C1 segment of cervical spinal cord (tissue), 14 donors: ENCODE measurements at regions not wholly inside any gene's neighbourhood (a gene's known extent, or its start where the extent isn't known, plus 50 kb on each side); places are given as distances from the start of the nearest gene placed in this dataset.

Experiments
- DNase-seq, 14 donors: peaks; one replicate each; lab custom pipeline; 2025; lab: John Stamatoyannopoulos, UW

DNA sequence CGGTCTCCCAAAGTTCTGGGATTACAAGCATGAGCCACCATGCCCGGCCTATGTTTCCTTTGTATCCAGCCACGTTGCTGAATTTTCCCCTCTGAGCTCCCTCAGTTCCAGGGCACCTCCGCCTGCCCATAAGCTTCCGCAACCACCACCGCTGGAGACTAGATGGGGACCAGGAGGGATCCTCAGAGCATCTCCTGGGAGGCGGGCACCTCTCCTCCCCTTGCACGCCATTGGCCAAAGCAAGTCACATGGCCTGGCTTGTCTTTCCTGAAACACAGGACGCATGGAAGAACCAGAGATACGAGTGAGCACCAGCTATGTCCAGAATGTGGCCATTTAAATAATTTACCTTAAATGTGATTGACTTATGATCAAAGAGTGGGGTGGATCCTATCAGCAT lies 388.3 kb downstream of the BRD1 start:
- DNase-seq: no peak

GRCh38 chr22:49437956-49438355 lies 389.7 kb downstream of the BRD1 start:
- no peak for DNase-seq

DNA sequence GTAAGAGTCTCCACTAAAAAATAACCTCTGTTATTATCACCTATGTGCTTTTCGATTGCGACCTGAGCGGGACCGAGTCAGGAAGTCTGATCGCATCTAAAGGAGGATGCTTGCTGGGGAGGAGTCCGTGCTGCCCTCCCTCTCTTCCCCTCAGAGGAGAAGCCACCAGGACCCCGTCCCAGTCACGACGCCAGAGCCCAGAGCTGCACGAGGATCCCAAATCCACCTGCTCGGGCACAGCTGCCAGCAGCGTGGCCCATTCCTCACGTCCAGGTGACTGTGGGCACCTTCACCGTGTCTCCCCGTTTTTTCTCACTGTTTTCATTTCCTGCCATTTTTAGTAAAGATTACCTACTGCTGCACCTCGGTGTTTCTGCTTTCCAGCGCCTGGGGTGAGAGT lies 390.3 kb downstream of the BRD1 start:
- no peak for DNase-seq

GRCh38 chr22:49436056-49436455 lies 391.6 kb downstream of the BRD1 start:
- DNase-seq: no peak

- DNase-seq: no peak
Measured at GRCh38 chr22:49435596-49435995, 392.1 kb downstream of the BRD1 start.

GRCh38 chr22:49433717-49434611 lies 393.7 kb downstream of the BRD1 start:
- DNase-seq: no peak

GRCh38 chr22:49432897-49433443 lies 394.7 kb downstream of the BRD1 start:
- DNase-seq: no peak

DNA sequence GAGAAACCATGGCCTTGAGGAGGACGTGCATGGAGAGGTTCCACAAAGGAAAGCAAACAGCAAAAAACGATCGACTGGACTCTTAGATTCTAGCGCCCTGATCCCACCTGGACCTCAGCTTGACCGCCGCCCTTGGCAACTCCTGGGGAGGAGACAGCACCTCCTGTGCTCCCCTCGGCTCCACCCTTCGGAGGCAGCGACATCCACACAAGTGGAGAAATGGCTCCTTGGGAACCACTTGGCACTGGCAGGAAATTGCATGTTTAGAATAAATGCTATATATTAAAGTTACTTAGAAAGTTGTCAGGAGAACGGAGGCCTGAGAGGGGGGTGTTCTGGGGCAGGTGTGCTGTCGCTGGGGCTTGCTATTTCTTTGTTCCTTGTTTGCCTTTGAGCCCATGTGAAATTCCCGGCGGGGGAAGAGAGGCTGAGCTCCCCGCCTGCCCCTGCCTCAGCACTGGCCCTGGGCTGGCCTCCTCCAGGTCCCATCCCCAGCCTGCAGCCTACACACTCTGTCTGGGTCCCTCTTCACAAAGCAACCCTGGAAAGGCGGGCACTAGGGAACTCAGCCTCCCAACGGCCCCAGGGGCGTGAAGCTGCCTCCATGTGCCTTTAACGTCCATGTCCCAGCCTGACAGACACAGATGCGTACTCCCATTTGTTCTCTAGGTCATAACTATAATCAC lies 395.3 kb downstream of the BRD1 start:
- no peak for DNase-seq

GRCh38 chr22:49431551-49431950 lies 396.1 kb downstream of the BRD1 start:
- DNase-seq: no peak

- DNase-seq: no peak
Measured at GRCh38 chr22:49429066-49429465, 398.6 kb downstream of the BRD1 start.

- no peak for DNase-seq
Measured at GRCh38 chr22:49427941-49428340, 399.7 kb downstream of the BRD1 start.

DNA sequence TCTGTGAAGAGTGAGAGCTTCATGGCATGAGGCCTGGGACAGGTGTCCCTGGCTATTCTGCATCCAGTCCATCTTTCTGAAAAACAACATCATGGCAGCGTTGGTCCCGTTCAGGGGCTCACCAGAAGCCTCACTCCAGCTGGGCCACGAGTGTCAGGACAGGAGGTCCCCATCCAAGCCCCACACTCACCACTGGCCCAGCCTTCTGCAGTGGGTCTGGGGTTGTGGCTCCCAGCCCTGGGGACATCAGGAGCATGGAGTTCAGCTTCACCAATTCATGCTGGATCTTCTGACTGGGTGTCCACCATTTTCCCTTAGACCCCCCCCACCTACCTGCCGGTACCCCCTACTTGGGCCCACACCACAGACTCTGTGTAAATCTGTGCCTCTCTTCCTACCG lies 400.3 kb downstream of the BRD1 start:
- no peak for DNase-seq

- DNase-seq: no peak
Measured at GRCh38 chr22:49426618-49427266, 400.9 kb downstream of the BRD1 start.

- DNase-seq: no peak
Measured at GRCh38 chr22:49426098-49426497, 401.6 kb downstream of the BRD1 start.

DNA sequence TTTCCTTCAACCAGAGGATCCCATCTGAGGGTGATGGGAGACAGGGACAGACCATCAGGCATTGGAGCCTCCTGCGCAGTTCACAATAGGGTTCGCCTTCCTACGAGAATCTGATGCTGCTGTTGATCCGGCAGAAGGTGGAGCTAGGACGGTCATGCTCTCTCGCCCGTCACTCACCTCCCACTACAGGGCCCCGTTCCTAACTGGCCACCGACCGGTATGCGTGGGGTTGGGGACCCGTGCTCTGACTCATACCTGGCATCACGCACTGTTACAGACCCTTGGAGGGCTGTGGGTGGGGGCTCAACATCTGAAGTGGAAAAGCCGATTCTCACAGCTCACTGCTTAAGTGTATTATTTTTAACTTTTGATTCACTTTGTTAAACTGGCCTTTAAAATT lies 402.3 kb downstream of the BRD1 start:
- DNase-seq: no peak

- no peak for DNase-seq
Measured at GRCh38 chr22:49424893-49425270, 402.8 kb downstream of the BRD1 start.

DNA sequence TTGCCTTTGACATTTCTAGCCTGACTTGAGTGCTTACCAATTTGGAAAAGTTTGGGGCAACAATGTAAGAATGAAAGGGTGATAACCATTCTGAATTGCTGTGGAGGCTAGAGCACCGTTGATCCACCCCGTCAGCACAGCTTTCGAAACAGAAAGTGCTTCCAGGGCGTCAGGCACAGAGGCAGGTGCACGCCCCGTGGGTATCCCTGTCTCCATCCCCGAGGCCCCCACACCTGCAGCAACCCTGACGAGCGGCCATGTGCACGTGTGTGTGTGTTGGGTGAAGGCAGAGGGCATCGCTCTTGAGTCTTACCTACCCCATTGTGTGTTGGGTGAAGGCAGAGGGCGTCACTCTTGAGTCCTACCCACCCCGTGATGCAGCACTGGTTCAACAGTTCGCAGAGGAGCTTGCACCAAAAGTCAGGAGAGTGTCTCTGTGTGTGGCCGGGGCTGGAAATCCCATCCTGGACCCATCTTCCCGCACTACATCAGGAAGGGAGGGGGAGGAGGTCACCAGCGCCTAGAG lies 404.5 kb downstream of the BRD1 start:
- DNase-seq: no peak

DNA sequence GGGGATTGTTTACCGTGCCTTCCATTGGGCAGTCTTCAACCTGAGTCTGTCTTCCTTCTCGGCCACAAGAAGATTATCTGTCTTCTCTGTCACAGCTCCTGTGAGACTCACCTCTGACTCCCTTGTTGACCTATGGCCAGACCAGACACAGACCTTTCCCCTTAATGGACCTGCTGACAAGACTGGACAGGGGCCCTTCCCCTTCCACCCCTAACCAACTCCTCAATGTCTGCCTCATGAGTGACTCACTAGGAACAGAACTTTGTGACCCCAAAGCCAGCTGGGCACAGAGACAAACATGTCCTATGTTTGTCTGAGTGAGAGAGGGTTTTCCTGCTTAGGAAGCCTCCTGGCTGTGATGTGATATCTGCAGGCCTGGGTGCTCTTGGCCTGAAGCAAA lies 405.0 kb downstream of the BRD1 start:
- DNase-seq: no peak

DNA sequence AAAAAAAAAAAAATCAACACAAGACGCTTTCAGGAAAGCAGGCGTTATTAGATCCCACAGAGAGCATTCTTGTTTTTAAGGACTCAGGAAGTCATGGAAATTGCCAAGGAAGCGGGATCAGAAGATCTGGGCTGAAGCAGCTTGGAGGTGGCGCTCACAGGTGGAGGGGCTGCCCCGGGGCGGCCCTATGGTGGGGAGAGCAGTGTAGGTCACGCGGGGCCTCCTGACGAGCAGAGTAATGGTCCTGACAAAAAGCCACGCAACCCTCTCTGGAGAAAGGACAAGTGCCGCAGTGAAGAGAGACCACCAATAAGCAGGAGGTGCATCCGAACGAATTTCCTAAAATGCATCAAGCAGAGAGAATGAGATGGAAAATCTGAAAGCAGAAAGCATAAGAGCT lies 407.0 kb downstream of the BRD1 start:
- no peak for DNase-seq

GRCh38 chr22:49419661-49420060 lies 408.0 kb downstream of the BRD1 start:
- DNase-seq: no peak

- DNase-seq: no peak
Measured at GRCh38 chr22:49418943-49419342, 408.7 kb downstream of the BRD1 start.

- DNase-seq: no peak
Measured at GRCh38 chr22:49418341-49418894, 409.3 kb downstream of the BRD1 start.
